Endothelial cell of umbilical vein (primary cell): ENCODE measurements at regions not wholly inside any gene's neighbourhood (a gene's known extent, or its start where the extent isn't known, plus 50 kb on each side); places are given as distances from the start of the nearest gene placed in this dataset.

Experiments
- BruUV-seq: library from RNA; stranded (reverse); fragments of 400-500 nt; replicated peaks from 2 replicates; lab custom pipeline; 2021; lab: Mats Ljungman, UMichigan
- CTCF ChIA-PET: fragments of 300-600, 350-600 bp; sonication (Branson Sonifier 250); formaldehyde crosslinking; loops from one replicate; lab custom pipeline; 2021; ENCODE audit warnings: antibody characterized with exemption, inconsistent platforms; lab: Charles Lee
- POLR2A ChIA-PET: fragments of 300-600, 350-600 bp; sonication (Branson Sonifier 250); formaldehyde crosslinking; loops from one replicate; lab custom pipeline; 2021; ENCODE audit warnings: antibody characterized with exemption, inconsistent platforms; lab: Charles Lee
- DNase-seq: peaks from one replicate; pipeline ENCODE4 v3.0.0-alpha.2; 2011; ENCODE audit warnings: low read depth, low spot score
- FAIRE-seq: peaks from 2 replicates; lab custom pipeline; 2011; peaks lifted over from hg19 to GRCh38; lab: Jason Lieb, UNC
- H2AFZ ChIP-seq: 2 replicates; pipeline ENCODE4 v1.6.0; 2012; ENCODE audit warnings: low read depth, low read length, control low read depth, inconsistent platforms
- H3K27ac ChIP-seq: 2 replicates; pipeline ENCODE4 v1.5.1; 2011; ENCODE audit warnings: low read depth, mild to moderate bottlenecking, control low read depth, low read length, moderate library complexity; ENCODE audit not compliant: insufficient read depth
- H3K27me3 ChIP-seq, 2 experiments: 2 replicates each; pipeline versions ENCODE4 v1.6.0 to v1.6.1; 2011; ENCODE audit warnings: low read length in 2 of 2, mixed read lengths in 1 of 2; ENCODE audit not compliant: control insufficient read depth in 2 of 2, insufficient read depth in 2 of 2
- H3K36me3 ChIP-seq, 2 experiments: 2 replicates in 1 of 2; 3 replicates in 1 of 2; pipeline ENCODE4 v1.5.1; 2011; ENCODE audit warnings: low read length in 2 of 2, mild to moderate bottlenecking in 1 of 2, moderate library complexity in 1 of 2; ENCODE audit not compliant: control insufficient read depth in 2 of 2, insufficient read depth in 2 of 2; ENCODE audit errors: extremely low read depth in 1 of 2
- H3K4me1 ChIP-seq: 3 replicates; pipeline ENCODE4 v1.5.1; 2011; ENCODE audit warnings: mild to moderate bottlenecking, low read length; ENCODE audit not compliant: control insufficient read depth, insufficient read depth; ENCODE audit errors: extremely low read depth
- H3K4me2 ChIP-seq: 2 replicates; pipeline ENCODE4 v1.6.1; 2011; ENCODE audit warnings: low read length, control low read depth, mixed read lengths; ENCODE audit not compliant: insufficient read depth
- H3K4me3 ChIP-seq, 3 experiments: fragments of 200-600 bp in 1 of 3; sonication (generic), shearing (Covaris generic) in 1 of 3; replicated peaks in 1 of 3; 2 replicates each; pipeline ENCODE4 v1.5.1; 2011 to 2016; ENCODE audit warnings: control low read depth in 3 of 3, low read length in 3 of 3, mild to moderate bottlenecking in 2 of 3, inconsistent platforms in 1 of 3, low read depth in 1 of 3, moderate library complexity in 1 of 3; ENCODE audit not compliant: insufficient read depth in 1 of 3
- H3K79me2 ChIP-seq: 2 replicates; pipeline ENCODE4 v1.6.0; 2012; ENCODE audit warnings: low read length, inconsistent platforms; ENCODE audit not compliant: control insufficient read depth, insufficient read depth
- H3K9ac ChIP-seq: replicated peaks from 2 replicates; pipeline ENCODE3; 2011; ENCODE audit warnings: low read length, control low read depth; ENCODE audit not compliant: insufficient read depth; ENCODE audit errors: extremely low read depth
- H3K9me1 ChIP-seq: replicated peaks from 3 replicates; pipeline ENCODE4 v1.6.0; 2011; ENCODE audit warnings: mild to moderate bottlenecking, low read length; ENCODE audit not compliant: control insufficient read depth, insufficient read depth; ENCODE audit errors: extremely low read depth
- H3K9me3 ChIP-seq: replicated peaks from 2 replicates; pipeline ENCODE4 v1.5.1; 2012; ENCODE audit warnings: low read length, inconsistent platforms; ENCODE audit not compliant: control insufficient read depth, insufficient read depth
- H4K20me1 ChIP-seq: replicated peaks from 2 replicates; pipeline ENCODE3; 2011; ENCODE audit warnings: mild to moderate bottlenecking, low read length; ENCODE audit not compliant: control insufficient read depth, insufficient read depth; ENCODE audit errors: extremely low read depth
- CTCF ChIP-seq, 2 donors: IDR thresholded peaks; 1 replicate in 1 of 2; 2 replicates in 1 of 2; pipeline ENCODE4 v1.5.1; 2011; ENCODE audit warnings: low read length in 2 of 2, mild to moderate bottlenecking in 2 of 2, moderate library complexity in 2 of 2, control low read depth in 1 of 2, inconsistent platforms in 1 of 2, low read depth in 1 of 2; ENCODE audit not compliant: insufficient read depth in 1 of 2; ENCODE audit errors: extremely low read depth in 1 of 2
- EZH2 ChIP-seq: IDR thresholded peaks from 2 replicates; pipeline ENCODE4 v1.6.1; 2012; ENCODE audit warnings: borderline replicate concordance, low read depth, mild to moderate bottlenecking, moderate library complexity, low read length, inconsistent platforms; ENCODE audit not compliant: severe bottlenecking
- FOS ChIP-seq: IDR thresholded peaks from 2 replicates; pipeline ENCODE4 v1.6.1; 2011; ENCODE audit warnings: mild to moderate bottlenecking, low read length, moderate library complexity, borderline replicate concordance; ENCODE audit not compliant: insufficient read depth
- GATA2 ChIP-seq: IDR thresholded peaks from 2 replicates; pipeline ENCODE4 v1.7.0; 2011; ENCODE audit warnings: low read depth, mild to moderate bottlenecking, moderate library complexity, mixed read lengths, low read length; ENCODE audit not compliant: insufficient read length, insufficient read depth
- JUN ChIP-seq: IDR thresholded peaks from 2 replicates; pipeline ENCODE4 v1.6.1; 2011; ENCODE audit warnings: borderline replicate concordance, low read depth; ENCODE audit not compliant: insufficient read length, insufficient read depth
- MAX ChIP-seq: IDR thresholded peaks from 2 replicates; pipeline ENCODE4 v1.6.1; 2011; ENCODE audit not compliant: insufficient read depth, insufficient read length
- MYC ChIP-seq: IDR thresholded peaks from one replicate; pipeline ENCODE4 v1.6.1; 2011; ENCODE audit warnings: mild to moderate bottlenecking, low read depth, low read length
- POLR2A ChIP-seq: IDR thresholded peaks from 2 replicates; pipeline ENCODE4 v1.6.1; 2012; ENCODE audit warnings: low read depth, mild to moderate bottlenecking, control low read depth, low read length
- POLR2AphosphoS5 ChIP-seq: IDR thresholded peaks from 2 replicates; pipeline ENCODE4 v1.6.1; 2012; ENCODE audit warnings: low read depth, mild to moderate bottlenecking, control low read depth, low read length, moderate library complexity; ENCODE audit not compliant: insufficient read depth
- dilution Hi-C: fragments of 300-500 bp; cut with MboI; formaldehyde crosslinking; loops from one replicate; pipeline ENCODE4 v1.15.0; 2019; ENCODE audit warnings: low sequenced_read_pairs; ENCODE audit not compliant: extremely low pct_ligation_motif_present
- intact Hi-C: fragments of 100-400 bp; cut with micrococcal nuclease; formaldehyde crosslinking; loops from one replicate; pipeline ENCODE4 v1.10.0; 2022

- Histone ChIP-seq H3K4me3 (no peak overlapping the region), H3K9me3 (no peaks in the 10 kb centered on the region), H3K27ac (no peak overlapping the region), H3K9me1 (no peaks in the 10 kb centered on the region), H3K36me3 (no peaks in the 10 kb centered on the region), H4K20me1 (no peaks in the 10 kb centered on the region), H3K27me3 (peaks cover 0 to 4% of the 10 kb centered on the region in 2 experiments), H3K4me1 (no peaks in the 10 kb centered on the region), H3K4me2 (no peak overlapping the region), H3K79me2 (no peaks in the 10 kb centered on the region), H2AFZ (no peak overlapping the region), H3K9ac (no peak overlapping the region)
- TF ChIP-seq EZH2 (no peak), CTCF (IDR thresholded peaks at IDR 0.05; ENCODE audit: extremely low read depth in 1 of 2, insufficient read depth in 1 of 2, low read depth in 1 of 2, low read length in 2 of 2) (no peak), FOS (no peak), MAX (no peak), POLR2A (no peak), POLR2AphosphoS5 (no peak), JUN (no peak), GATA2 (no peak), MYC (no peak)
- intact Hi-C loops, result no loop called here
- dilution Hi-C loops, result no loop called here
- no peak for FAIRE-seq
- POLR2A ChIA-PET, result no interaction called here
- CTCF ChIA-PET, result no interaction called here
- BruUV-seq, result no TSS peak
- DNase-seq, result no peak
These were observed 97.5 kb upstream of the TPM1 start for GRCh38 chr15:62945063-62945462.
